GM23248 (cell line): ENCODE measurements at regions not wholly inside any gene's neighbourhood (a gene's known extent, or its start where the extent isn't known, plus 50 kb on each side); places are given as distances from the start of the nearest gene placed in this dataset.
"Not testable (repeated sequence)": the region's sequence is repeated elsewhere in the genome, so short reads cannot be mapped to it uniquely, and the experiment has no call there.

Experiments used
- EZH2 ChIP-seq: fragments of 200-600 bp; sonication (generic); IDR thresholded peaks from 2 replicates; pipeline ENCODE4 v1.6.1; 2018; ENCODE audit warnings: antibody characterized with exemption, mild to moderate bottlenecking; ENCODE audit not compliant: insufficient read depth, poor library complexity, severe bottlenecking
- EZH2phosphoT487 ChIP-seq: fragments of 200-600 bp; sonication (generic); IDR thresholded peaks from 2 replicates; pipeline ENCODE4 v1.6.1; 2018; ENCODE audit warnings: antibody characterized with exemption, moderate library complexity, mild to moderate bottlenecking, low read depth; ENCODE audit not compliant: insufficient read depth

GRCh38 chr16:29200135-29200601 lies 206.3 kb downstream of the NPIPB11 start:
- TF ChIP-seq EZH2, EZH2phosphoT487: not testable (repeated sequence)
